ENCODE measurements at regions not wholly inside any gene's neighbourhood (a gene's known extent, or its start where the extent isn't known, plus 50 kb on each side); places are given as distances from the start of the nearest gene placed in this dataset.

DNA sequence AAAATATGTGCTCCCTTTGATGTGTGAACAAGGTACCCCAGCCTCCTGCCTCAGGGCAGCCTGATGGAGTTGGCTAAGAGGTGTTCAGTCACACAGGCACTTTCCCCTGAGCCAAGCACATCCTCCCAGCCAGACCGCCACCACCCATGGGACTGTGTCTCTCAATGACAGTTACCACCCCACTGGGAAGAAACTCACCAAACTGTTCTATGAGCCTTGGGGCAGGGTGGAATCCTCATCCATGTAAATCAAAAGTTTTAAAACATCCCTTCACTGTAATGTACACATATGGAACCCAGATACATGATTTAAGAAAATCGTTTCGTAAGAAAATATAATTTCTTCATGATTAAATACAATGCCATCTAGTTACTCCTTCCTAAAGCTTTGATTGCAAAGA lies 138.4 kb upstream of the LSM14A start:
- TF ChIP-seq POLR2AphosphoS5 (IDR thresholded peaks at IDR 0.05; ENCODE audit: borderline replicate concordance, low read depth, low read length), result no peak
- no peak for TF ChIP-seq EZH2 (IDR thresholded peaks at IDR 0.05)
- TF ChIP-seq FOXP2 (optimal IDR thresholded peaks at IDR 0.05; ENCODE audit: control extremely low read depth, extremely low read length, insufficient read depth), result no peak
